ENCODE measurements at regions not wholly inside any gene's neighbourhood (a gene's known extent, or its start where the extent isn't known, plus 50 kb on each side); places are given as distances from the start of the nearest gene placed in this dataset.

GRCh38 chr15:73803806-73804205, 50.7 kb upstream of the INSYN1 start:
- Mint-ChIP-seq H3K36me3 (ENCODE audit: low read depth) (no peaks in the 10 kb centered on the region), H3K9me3 (no peaks in the 10 kb centered on the region), H3K4me1 (peaks cover 20% of the 10 kb centered on the region), H3K4me3 (no peak overlapping the region), H3K27me3 (ENCODE audit: low read depth) (peaks cover 2% of the 10 kb centered on the region), H3K27ac (ENCODE audit: unreplicated experiment) (no peak overlapping the region)
- DNase-seq (ENCODE audit: low read depth, low spot score), result no peak
- no peak for TF ChIP-seq CTCF (conservative IDR thresholded peaks at IDR 0.05)

- H3K36me3 Mint-ChIP-seq (ENCODE audit: low read depth), result no peaks in the 10 kb centered on the region
- H3K9me3 Mint-ChIP-seq, result no peaks in the 10 kb centered on the region
- peaks cover 2% of the 10 kb centered on the region for H3K27me3 Mint-ChIP-seq (ENCODE audit: low read depth)
- H3K4me1 Mint-ChIP-seq, result peaks cover 14% of the 10 kb centered on the region
- no peak for DNase-seq (ENCODE audit: low read depth, low spot score)
- no peak overlapping the region for H3K27ac Mint-ChIP-seq (ENCODE audit: unreplicated experiment)
- H3K4me3 Mint-ChIP-seq, result no peak overlapping the region
- no peak for TF ChIP-seq CTCF (conservative IDR thresholded peaks at IDR 0.05)
Observed at GRCh38 chr15:73805504-73806089, 52.4 kb upstream of the INSYN1 start.

- peak overlapping the region; percentile 69 for H3K27ac Mint-ChIP-seq (ENCODE audit: unreplicated experiment)
- H3K4me1 Mint-ChIP-seq, result peaks cover 14% of the 10 kb centered on the region
- H3K36me3 Mint-ChIP-seq (ENCODE audit: low read depth), result no peaks in the 10 kb centered on the region
- no peaks in the 10 kb centered on the region for H3K9me3 Mint-ChIP-seq
- peaks cover 2% of the 10 kb centered on the region for H3K27me3 Mint-ChIP-seq (ENCODE audit: low read depth)
- no peak for DNase-seq (ENCODE audit: low read depth, low spot score)
- no peak for TF ChIP-seq CTCF (conservative IDR thresholded peaks at IDR 0.05)
- no peak overlapping the region for H3K4me3 Mint-ChIP-seq
Observed at GRCh38 chr15:73806698-73807483, 53.7 kb upstream of the INSYN1 start.

- Mint-ChIP-seq H3K27ac (ENCODE audit: unreplicated experiment) (no peak overlapping the region), H3K27me3 (ENCODE audit: low read depth) (peaks cover 2% of the 10 kb centered on the region), H3K4me3 (no peak overlapping the region), H3K9me3 (no peaks in the 10 kb centered on the region), H3K36me3 (ENCODE audit: low read depth) (no peaks in the 10 kb centered on the region), H3K4me1 (peaks cover 14% of the 10 kb centered on the region)
- no peak for TF ChIP-seq CTCF (conservative IDR thresholded peaks at IDR 0.05)
- DNase-seq (ENCODE audit: low read depth, low spot score), result no peak
Observed at GRCh38 chr15:73807865-73808264, 54.7 kb upstream of the INSYN1 start.

GRCh38 chr15:73809728-73810501, 56.8 kb upstream of the INSYN1 start:
- Mint-ChIP-seq H3K4me1 (peaks cover 9% of the 10 kb centered on the region), H3K4me3 (no peak overlapping the region), H3K27ac (ENCODE audit: unreplicated experiment) (no peak overlapping the region), H3K27me3 (ENCODE audit: low read depth) (peaks cover 2% of the 10 kb centered on the region), H3K36me3 (ENCODE audit: low read depth) (no peaks in the 10 kb centered on the region), H3K9me3 (no peaks in the 10 kb centered on the region)
- TF ChIP-seq CTCF (conservative IDR thresholded peaks at IDR 0.05), result no peak
- no peak for DNase-seq (ENCODE audit: low read depth, low spot score)

Measured in neural crest cell (in vitro differentiated cells).